Uterus (tissue), 3 donors: ENCODE measurements at regions not wholly inside any gene's neighbourhood (a gene's known extent, or its start where the extent isn't known, plus 50 kb on each side); places are given as distances from the start of the nearest gene placed in this dataset.

Experiments used
- DNase-seq, 2 donors: peaks; one replicate each; pipeline ENCODE4 v3.0.0-alpha.2; 2019 to 2020
- H3K27ac ChIP-seq, 2 donors: fragments of 200-600 bp; sonication (generic); 1 replicate in 1 of 2; 2 replicates in 1 of 2; pipeline ENCODE4 v1.5.1; 2016 to 2018
- H3K27me3 ChIP-seq, 2 donors: fragments of 200-600 bp; sonication (generic); one replicate each; pipeline ENCODE4 v1.5.1; 2018 to 2019; ENCODE audit warnings: control low read depth in 1 of 2
- H3K36me3 ChIP-seq, 2 donors: fragments of 200-600 bp; sonication (generic); one replicate each; pipeline ENCODE4 v1.5.1; 2019; ENCODE audit warnings: control low read depth in 1 of 2
- H3K4me1 ChIP-seq, 2 donors: fragments of 200-600 bp; sonication (generic); one replicate each; pipeline ENCODE4 v1.5.1; 2018 to 2019; ENCODE audit warnings: control low read depth in 1 of 2
- H3K4me3 ChIP-seq, 2 donors: fragments of 200-600 bp; sonication (generic); 1 replicate in 1 of 2; 2 replicates in 1 of 2; pipeline ENCODE4 v1.5.1; 2018 to 2019; ENCODE audit warnings: mild to moderate bottlenecking in 1 of 2
- H3K9me3 ChIP-seq, 2 donors: fragments of 200-600 bp; sonication (generic); one replicate each; pipeline ENCODE4 v1.5.1; 2019; ENCODE audit warnings: control low read depth in 1 of 2
- CTCF ChIP-seq, 4 experiments: fragments of 200-600 bp in 2 of 4; fragments of 450-650 bp in 2 of 4; sonication (generic) in 2 of 4; IDR thresholded peaks; one replicate each; pipeline ENCODE4 v1.5.1; 2016 to 2019; ENCODE audit warnings: antibody characterized with exemption in 4 of 4, mild to moderate bottlenecking in 2 of 4, moderate library complexity in 1 of 4
- POLR2A ChIP-seq, 2 donors: fragments of 450-650 bp; IDR thresholded peaks; one replicate each; pipeline ENCODE4 v1.6.1; 2016; ENCODE audit warnings: antibody characterized with exemption in 2 of 2, mild to moderate bottlenecking in 1 of 2, moderate library complexity in 1 of 2
- intact Hi-C: fragments of 100-400 bp; cut with DNase I; formaldehyde crosslinking; loops from one replicate; pipeline ENCODE4 v1.15.1; 2023; ENCODE audit warnings: low total_unique reads
- donor health status: DM: yes; HTN: yes; CAD: no.

GRCh38 chr7:13165854-13166253 lies 478.4 kb downstream of the ARL4A start:
- Histone ChIP-seq H3K27me3 (no peaks in the 10 kb centered on the region), H3K9me3 (no peaks in the 10 kb centered on the region), H3K27ac (no peak overlapping the region), H3K4me3 (no peak overlapping the region), H3K4me1 (no peaks in the 10 kb centered on the region), H3K36me3 (no peaks in the 10 kb centered on the region)
- no peak for DNase-seq
- TF ChIP-seq POLR2A (IDR thresholded peaks at IDR 0.05) = no peak
- no peak for TF ChIP-seq CTCF (IDR thresholded peaks at IDR 0.05)
- intact Hi-C loops = no loop called here

- intact Hi-C loops = no loop called here
- no peaks in the 10 kb centered on the region for H3K36me3 ChIP-seq
- no peaks in the 10 kb centered on the region for H3K27me3 ChIP-seq
- no peaks in the 10 kb centered on the region for H3K9me3 ChIP-seq
- no peak for TF ChIP-seq CTCF (IDR thresholded peaks at IDR 0.05)
- no peaks in the 10 kb centered on the region for H3K4me1 ChIP-seq
- no peak for DNase-seq
- H3K27ac ChIP-seq = no peak overlapping the region
- H3K4me3 ChIP-seq = no peak overlapping the region
These were observed 479.4 kb downstream of the ARL4A start for GRCh38 chr7:13166801-13167200.

- intact Hi-C loops = no loop called here
- no peak for TF ChIP-seq POLR2A (IDR thresholded peaks at IDR 0.05)
- no peak for TF ChIP-seq CTCF (IDR thresholded peaks at IDR 0.05)
- H3K36me3 ChIP-seq = no peaks in the 10 kb centered on the region
These were observed 481.9 kb downstream of the ARL4A start for GRCh38 chr7:13169356-13169755.

GRCh38 chr7:13174991-13175390 lies 487.6 kb downstream of the ARL4A start:
- no peak overlapping the region for H3K4me3 ChIP-seq
- intact Hi-C loops = no loop called here
- no peaks in the 10 kb centered on the region for H3K27me3 ChIP-seq
- no peaks in the 10 kb centered on the region for H3K4me1 ChIP-seq
- DNase-seq = no peak
- H3K9me3 ChIP-seq = no peaks in the 10 kb centered on the region
- TF ChIP-seq CTCF (IDR thresholded peaks at IDR 0.05) (no peak), POLR2A (IDR thresholded peaks at IDR 0.05) (no peak)
- no peak overlapping the region for H3K27ac ChIP-seq
- H3K36me3 ChIP-seq = no peaks in the 10 kb centered on the region

More at GRCh38 chr7:13169356-13169755, 481.9 kb downstream of the ARL4A start:
- DNase-seq = no peak
- Histone ChIP-seq H3K4me1 (no peaks in the 10 kb centered on the region), H3K9me3 (no peaks in the 10 kb centered on the region), H3K27me3 (no peaks in the 10 kb centered on the region), H3K4me3 (no peak overlapping the region), H3K27ac (no peak overlapping the region)

GRCh38 chr7:13179011-13179582 lies 491.7 kb downstream of the ARL4A start:
- H3K4me1 ChIP-seq = no peaks in the 10 kb centered on the region
- H3K27me3 ChIP-seq = no peaks in the 10 kb centered on the region
- no peak overlapping the region for H3K4me3 ChIP-seq
- intact Hi-C loops = no loop called here
- H3K36me3 ChIP-seq = no peaks in the 10 kb centered on the region
- TF ChIP-seq CTCF (IDR thresholded peaks at IDR 0.05) (peak in 1 of 4 experiments; percentile 29), POLR2A (IDR thresholded peaks at IDR 0.05) (no peak)
- no peak for DNase-seq
- H3K9me3 ChIP-seq = no peaks in the 10 kb centered on the region
- no peak overlapping the region for H3K27ac ChIP-seq
